Activated CD4-positive, alpha-beta T cell treated with anti-CD3 and anti-CD28 coated beads, Interleukin-2, amount 50 U/mL, for 24 hours (primary cell): ENCODE measurements at regions not wholly inside any gene's neighbourhood (a gene's known extent, or its start where the extent isn't known, plus 50 kb on each side); places are given as distances from the start of the nearest gene placed in this dataset.

ENCODE experiments used
- DNase-seq, 2 donors: peaks; one replicate each; pipeline ENCODE4 v3.0.0-alpha.2; 2020; ENCODE audit warnings: low read depth in 1 of 2, low spot score in 1 of 2

DNA sequence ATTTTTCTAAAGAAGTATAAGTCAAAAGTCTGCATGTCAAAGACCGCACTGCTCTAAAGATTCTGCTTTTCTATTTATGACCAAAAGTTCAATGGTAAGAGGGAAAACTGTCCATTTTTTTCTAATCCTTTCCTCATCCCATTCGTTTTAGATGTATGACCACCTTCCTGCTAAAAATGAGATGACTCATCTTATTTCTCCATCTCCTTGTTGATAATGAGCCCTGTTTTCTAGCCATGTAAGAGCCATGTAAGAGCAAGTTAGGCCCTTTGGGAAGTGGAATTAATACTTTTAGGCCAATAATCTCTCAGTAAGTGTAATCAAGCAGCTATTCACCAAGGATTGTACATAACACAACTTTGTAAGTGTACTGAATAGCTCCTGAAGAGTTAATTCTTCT is 475.6 kb upstream of the B3GALT2 start:
- no peak for DNase-seq

DNA sequence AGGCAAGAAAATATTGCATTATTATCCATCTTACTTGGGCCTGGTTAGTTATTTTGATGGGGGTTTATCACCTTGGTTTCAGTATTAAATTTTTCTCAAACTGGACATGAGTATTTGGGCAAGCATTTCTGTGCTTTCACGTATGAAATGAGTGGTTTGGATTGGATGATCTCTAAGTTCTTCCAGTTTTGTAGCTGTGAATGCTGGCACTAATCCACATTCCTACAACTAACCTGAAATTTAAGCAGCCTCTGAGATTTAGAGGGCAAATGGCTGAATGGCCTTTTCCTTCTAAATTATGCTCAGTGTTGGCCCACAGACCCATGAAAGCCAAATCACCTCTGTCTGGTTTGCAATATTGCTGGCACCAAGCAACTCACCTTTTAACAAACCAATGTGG is 475.0 kb upstream of the B3GALT2 start:
- no peak for DNase-seq

DNA sequence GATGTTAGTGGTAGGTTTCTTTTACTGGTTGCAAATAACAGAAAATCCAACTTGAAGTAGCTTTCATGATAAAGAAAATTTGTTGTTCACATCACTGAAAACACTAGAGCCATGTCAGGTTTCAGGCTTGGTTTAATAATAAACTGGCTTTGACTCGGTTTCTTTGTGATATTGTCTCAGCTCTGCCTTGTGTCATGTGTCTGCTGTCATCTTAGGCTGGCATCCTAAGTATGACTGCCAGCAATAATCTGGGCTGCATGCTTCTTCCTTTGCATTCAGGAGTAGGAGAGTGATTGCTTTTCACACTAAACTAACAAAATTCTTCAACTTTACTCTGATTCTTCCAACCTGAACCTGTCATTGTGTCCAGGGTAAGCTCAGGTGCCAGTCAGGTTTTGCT is 474.0 kb upstream of the B3GALT2 start:
- DNase-seq, result no peak

DNA sequence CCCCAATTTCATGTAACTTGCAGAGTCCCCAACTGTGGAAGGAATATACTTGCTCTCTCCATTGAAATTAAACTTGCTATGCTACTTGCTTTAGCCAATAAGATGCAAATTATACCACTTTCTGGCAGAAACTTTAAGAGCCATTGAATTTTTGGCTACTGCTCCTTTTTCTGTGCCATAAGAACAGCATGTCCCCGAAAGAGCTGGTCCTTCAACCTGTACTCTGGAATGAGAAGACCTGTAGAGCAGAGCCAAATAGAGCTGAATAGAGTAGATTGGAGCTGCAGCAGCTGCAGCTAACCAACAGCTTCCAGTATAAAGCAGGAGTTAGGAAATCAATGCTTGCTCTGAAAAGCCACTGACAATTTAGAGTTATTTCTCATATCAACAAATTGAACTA is 472.3 kb upstream of the B3GALT2 start:
- DNase-seq, result no peak

DNA sequence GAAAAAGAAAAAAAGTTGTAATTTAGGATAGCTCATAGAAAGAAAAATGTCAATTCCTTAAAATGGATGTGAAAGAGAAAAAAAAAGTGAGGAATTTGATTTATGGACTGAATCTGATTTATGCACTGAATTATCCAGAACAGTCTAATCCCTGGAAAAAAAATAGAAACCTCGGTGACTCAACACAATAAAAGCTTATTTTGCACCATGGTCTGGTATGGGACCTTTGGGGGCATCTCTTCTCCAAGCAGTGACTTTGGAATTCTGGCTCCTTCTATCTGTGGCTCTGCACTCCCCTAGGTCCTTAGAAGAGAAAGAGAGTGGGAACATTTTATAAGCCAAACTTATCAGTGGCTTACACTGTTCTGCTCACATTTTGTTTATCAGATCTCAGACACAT is 471.7 kb upstream of the B3GALT2 start:
- DNase-seq, result no peak

DNA sequence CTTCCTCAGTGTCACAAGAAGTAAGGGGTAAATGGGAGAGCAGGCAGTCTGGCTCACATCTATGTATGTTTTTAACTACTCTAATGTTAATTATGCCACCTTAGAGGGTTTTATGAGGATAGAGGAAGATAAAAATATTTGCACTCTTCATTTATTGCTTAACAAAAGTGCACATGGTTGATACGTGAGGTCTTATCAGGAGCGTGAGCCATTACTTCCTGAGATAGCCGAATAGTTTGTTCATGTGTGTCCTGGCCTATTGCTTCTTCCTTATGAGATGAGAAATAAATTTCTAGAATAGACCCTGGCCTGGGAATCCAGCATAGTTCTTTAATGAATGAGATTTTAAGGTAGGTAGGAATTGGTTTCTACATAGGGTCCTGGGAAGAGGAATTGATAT is 471.1 kb upstream of the B3GALT2 start:
- DNase-seq, result no peak

DNA sequence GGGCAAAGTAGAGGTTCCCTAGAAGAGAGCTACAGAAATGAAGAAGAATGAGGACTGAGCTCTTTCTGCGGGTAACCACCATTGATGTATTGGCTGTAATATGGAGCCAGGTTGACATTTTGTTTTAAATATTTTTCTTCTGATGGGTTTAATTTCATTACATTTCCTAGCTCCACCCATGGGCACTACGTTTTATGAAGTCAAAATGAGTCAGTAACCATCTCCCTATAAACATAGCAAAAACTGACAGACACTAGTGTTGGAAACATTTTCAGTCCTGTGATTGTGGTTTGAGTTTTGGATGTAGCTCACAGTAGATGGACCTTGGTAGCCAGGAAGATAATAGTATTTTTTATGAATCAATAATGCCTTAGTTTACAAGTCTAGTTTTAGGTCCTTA is 470.4 kb upstream of the B3GALT2 start:
- no peak for DNase-seq

DNA sequence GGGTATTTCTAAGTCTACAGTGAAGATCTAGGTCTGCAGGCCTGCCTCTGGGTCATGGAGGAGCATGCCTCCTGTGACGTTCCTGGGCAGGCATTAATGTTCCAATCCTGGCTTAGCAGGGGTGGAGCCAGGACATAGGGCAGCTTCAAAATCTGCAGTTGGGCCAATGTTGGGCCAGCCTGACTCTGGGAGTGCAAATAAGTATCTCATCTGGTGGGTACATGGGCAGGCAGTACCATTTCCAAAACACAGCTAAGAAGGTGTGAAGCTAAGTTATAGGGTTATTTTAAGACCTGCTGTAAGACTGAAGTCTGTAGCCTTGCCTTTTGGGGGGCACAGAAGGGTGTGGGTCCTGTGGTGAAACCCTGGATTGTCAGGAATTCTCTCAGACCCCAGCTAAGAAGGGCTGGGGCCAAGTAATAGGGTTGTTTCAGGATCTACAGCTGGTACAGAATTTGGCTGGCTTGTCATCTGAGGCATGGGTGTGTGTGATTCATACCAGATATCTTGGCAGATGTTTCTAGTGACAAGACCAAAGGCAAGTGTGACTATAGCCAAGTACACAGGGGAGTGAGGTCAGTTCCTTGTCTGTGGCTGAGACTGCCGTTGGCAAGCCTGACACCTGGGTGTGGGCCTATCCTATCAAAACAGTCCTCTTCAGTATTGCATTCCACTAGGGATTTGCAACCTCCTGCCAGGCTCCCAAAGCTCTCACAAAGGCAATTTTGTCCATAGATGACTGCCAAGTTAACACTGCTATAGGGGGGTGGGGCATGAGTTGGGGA is 468.7 kb upstream of the B3GALT2 start:
- DNase-seq, result no peak

DNA sequence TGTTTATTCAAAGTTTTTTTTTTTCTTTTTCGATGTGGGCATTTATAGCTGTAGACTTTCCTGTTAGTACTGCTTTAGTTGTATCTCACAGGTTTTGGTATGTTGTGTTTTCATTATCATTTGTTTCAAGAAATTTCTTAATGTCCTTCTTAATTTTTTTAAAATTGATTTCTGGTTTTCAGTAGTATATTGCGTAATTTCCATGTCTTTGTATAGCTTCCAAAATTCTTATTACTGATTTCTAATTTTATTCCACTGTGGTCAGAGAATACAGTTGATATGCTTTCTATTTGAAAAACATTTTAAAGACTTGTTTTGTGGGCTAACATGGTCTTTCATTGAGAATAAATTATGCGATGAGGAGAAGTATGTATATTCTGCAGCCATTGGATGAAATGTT is 463.2 kb upstream of the B3GALT2 start:
- DNase-seq, result no peak

DNA sequence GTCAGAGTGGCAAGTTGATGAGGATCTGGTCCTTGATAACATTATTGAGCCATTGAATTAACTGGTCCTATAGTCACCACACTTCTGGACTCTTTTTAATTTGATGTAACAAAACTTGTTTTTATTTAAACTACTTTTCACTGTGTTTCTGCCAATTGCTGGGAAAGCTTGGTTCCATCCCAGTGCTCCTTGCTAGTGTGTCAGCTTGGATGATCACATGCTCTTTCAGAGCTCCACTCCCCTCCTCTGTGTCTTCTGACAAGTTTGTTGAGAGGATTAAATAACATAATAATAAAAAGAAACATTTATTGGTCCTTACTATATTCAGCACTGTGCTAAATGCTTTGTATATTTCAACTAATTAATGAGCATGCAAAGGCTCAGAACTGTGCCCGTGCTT is 448.5 kb upstream of the B3GALT2 start:
- DNase-seq, result no peak

DNA sequence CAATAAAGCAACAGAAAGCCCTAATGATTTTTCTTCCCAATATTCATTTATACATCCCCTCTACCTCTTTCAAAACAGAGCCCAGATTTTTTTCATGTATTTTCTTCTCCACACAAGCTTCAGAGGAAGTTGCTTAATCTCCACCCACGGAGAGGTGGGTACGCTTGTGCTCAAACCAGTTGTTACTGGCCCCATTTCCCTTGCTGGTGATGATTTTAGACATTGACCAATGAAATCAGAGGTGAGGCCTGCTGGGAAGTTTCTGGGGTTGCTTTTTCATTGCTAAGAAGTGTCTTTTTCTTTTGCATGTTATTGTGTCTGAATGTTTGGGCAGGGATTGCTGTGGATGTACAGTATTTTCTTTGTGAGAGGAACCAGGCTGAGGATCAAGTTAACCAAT is 448.1 kb upstream of the B3GALT2 start:
- DNase-seq, result no peak

DNA sequence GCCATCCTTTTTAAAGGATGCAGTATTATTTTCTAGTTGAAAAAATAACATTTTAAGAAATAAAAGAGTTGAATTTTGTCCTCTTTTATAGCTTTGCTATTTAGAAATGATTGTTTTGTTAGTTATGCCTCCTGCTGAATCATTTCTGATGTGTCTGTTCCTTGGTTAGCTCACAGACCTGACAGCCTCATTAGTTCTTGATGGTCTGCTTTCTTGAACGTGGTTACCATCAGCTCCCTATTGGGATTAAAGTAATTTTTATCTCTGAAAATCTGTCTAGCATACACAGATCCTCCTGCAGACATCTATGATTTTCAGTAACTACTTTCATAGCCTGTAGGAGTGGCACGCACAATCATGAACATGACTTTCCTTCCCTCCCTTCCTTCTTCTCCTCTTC is 447.6 kb upstream of the B3GALT2 start:
- DNase-seq, result no peak

DNA sequence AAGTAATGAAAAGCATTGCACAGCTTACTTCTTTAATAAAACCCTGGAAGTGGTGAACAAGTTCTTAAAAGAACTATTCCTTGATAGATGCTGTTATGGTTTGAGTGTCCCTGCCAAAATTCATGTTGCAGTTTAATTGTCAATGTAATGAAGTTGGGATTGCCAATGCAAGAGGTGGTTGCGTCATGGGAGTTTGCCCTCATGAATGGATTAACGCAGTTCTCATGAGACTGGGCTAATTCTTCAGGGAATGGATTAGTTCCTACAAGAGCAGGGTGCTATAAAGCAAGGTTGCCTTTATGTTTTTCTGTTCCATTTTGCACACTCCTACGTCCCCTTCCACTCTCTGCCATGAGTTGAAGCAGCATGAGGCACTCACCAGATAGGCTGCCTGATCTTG is 446.7 kb upstream of the B3GALT2 start:
- DNase-seq, result no peak

DNA sequence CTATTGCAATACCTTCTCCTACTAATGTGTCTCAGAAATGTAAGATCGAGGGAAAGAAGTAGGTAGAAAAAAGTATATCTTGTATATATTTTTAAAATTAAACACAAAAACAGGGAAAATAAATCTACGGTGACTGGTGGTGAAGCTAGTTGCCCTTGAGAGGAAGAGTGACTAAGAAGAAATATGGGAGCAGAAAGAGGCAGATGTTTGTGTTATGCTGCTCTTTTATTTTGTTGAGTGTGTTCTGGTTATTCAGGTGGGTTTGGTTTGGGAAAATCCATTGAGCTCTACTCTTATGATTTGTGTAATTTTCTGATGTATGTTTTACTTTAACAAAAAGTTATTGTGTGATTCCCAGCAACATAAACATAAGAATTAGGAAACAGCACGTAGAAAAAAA is 444.9 kb upstream of the B3GALT2 start:
- DNase-seq, result no peak

DNA sequence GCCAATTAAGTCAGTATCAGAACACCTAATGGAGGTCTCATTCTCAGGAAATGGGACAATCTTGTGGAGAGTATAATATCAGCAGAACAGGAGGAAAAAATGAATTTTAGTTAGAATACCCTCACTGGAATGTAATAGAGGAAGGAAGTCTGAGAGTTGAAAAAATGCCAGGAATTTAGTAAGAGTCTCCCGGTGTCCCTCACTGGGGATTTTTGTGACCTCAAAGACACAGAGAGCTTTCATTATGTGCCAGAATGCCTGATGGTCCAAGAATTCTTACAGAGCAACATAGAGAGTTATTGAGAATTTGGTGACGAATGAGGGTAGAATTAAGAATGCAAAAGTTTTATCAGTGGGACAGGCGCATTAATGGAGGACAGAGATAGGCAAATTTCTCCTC is 443.5 kb upstream of the B3GALT2 start:
- DNase-seq, result no peak

DNA sequence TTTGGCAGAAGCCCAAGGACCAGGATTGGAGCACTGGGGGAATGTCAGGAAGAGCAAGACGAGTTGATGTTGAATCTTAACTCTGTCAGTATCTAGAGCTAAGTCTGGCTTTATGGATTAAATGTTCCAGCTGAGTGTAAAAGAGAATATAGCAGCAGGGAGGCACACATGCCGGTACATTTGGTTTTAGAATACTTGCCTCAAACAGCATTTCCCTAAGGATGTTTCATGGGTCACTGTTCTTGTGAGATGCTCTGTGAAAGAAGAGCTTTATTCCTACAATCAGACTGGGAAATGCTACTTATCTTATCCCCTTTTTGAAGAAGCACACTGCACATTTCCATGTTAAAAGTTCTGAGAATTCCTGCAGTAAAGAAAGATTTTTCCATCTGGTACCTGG is 440.3 kb upstream of the B3GALT2 start:
- DNase-seq, result no peak

DNA sequence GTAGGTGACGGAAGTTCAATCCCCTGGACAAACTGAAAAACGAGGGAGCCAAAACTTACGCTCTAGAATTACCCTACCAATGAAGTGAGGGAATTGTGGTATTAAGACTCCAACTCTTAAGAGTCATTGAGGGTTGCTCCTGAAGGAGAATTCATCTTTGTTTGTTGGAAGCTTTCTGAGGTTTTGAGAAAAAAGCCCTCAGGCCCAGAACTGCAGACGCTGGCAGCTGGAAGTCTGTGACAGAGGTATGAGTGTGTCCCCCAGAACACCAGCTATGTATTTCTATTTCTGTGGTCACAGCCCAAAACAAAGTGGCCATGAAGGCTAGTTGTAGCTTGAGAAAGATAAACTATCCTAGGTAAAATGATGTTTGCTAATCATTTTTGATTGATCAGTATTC is 438.8 kb upstream of the B3GALT2 start:
- DNase-seq, result no peak

DNA sequence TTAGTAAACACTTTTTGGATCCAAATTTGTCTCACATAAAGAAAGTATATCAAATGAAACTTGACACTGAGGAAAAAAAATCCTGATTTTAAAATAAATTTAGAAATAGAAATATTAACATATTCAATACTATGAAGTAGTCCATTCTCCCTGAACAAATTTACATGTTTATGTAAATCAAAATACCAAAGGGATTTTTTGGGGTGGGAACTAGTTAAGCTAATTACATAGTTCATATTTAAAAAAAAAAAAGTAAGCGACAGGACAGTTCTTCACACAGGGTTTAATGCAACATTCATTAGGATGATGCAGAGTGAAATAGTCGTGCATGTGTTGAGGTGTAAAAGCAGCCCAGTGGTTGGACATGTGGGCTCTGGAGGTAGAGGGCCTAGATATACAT is 433.5 kb upstream of the B3GALT2 start:
- no peak for DNase-seq

DNA sequence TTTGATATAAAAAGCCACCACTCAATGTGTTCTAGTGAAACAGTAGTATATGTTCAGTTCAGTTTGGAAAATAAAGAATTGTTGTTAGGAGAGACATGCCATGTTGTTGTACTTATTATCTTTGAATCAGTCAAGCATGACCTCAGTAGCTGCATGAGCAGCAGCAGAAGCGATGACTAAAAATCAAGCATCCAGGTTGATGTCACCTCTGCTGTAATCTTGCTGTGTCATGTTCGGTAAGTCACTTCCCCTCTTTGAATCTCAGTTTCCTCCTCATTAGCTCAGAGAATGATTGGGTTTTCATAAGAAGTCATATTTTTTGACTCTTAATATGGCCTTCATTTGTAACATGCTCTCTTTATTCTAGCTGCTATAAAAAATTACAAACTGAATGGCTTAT is 428.4 kb upstream of the B3GALT2 start:
- DNase-seq, result no peak

DNA sequence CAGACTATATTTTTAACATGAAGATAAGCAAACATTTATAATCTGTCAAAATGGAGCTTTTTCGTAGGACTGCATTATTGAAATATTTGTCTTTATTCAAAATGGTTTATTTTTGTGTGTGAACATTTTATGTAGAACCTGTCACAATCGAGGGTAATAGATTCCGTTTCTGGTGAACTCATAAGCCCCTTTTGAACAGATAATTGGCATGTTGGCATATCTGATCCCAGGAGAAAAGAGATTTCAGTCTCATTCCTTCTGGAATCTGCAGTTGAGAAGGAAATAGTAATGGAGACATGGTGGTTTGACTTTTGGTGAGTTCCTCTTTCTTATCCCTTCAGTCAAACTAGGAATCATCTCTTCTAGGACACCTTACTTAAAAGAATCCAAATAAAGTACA is 427.9 kb upstream of the B3GALT2 start:
- no peak for DNase-seq

DNA sequence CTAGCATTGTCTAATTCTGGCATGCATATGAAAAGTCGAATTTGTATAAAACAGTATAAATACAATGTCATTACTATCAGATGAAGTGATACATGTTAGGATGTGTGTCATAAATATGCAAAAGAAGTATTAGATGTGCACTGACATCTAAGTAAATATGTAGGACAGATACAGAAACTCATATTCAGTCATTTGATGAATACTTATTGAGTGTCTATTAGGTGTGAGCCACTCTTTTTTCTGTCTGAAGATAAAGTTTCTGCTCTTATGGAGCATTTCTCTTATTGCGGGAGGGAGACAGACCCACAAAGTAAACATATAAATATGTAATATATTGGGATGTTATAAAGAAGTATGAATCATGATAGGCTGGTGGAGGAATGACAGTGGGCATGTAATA is 426.6 kb upstream of the B3GALT2 start:
- no peak for DNase-seq

DNA sequence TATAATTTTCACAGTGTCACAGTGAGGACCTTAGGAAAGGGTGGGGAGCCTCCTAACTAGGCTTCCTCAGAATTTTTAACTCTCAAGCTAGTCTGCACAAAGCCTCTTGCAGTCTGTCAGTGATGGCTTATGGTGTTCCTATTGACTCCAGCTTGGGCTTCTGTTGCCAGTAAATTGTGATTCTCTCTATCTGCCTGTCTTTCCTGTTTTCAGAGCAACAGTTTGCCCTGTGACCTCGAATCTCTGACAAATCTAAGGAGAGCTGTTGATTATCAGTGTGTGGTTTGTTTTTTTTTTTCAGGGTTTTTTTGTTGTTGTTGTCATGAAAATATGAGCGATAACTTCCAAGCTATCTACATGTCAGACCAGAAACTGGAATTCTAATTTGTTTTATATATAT is 423.2 kb upstream of the B3GALT2 start:
- no peak for DNase-seq

DNA sequence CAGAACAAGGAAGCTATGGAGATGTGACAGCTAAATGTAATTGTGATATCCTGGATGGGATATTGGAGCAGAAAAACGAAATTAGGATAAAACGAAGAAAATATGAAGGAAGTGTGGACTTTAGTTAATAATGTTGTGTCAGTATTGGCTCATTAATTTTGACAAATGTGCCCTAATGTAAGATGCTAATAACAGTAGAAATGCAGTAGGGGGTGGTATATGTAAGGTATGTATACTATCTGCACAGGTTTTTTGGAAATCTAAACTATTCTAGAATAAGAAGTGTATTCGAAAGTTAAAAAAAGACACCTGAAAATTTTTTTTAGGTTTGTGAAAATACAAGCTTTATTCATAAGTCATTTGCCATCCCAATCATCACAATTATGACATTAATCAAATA is 421.4 kb upstream of the B3GALT2 start:
- no peak for DNase-seq

DNA sequence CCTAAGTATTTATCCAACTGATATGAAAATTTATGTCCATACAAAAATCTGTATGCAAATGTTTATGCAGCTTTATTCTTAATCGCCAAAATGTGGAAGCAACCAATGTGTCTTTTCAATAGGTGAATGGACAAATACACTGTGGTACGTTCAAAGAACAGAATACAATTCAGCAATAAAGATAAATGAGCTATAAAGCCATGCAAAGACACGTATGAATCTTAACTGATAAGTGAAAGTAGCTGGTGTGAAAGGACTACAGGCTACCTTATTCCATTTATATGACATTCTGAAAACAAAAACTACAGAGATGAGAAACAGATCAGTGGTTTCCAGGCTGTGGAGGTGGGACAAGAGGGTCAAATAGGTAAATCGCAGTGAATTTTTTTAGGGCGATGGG is 419.6 kb upstream of the B3GALT2 start:
- no peak for DNase-seq
